Karpas-422 (cell line): ENCODE measurements at regions not wholly inside any gene's neighbourhood (a gene's known extent, or its start where the extent isn't known, plus 50 kb on each side); places are given as distances from the start of the nearest gene placed in this dataset.

ENCODE experiments used
- DNase-seq: peaks from one replicate; pipeline ENCODE4 v3.0.0-alpha.2; 2015
- H2AFZ ChIP-seq: fragments of 200-600 bp; sonication (generic); 2 replicates; pipeline ENCODE4 v1.6.1; 2014; ENCODE audit warnings: antibody characterized with exemption, low read length, mixed read lengths
- H3K27ac ChIP-seq: fragments of 200-600 bp; sonication (generic); 2 replicates; pipeline ENCODE4 v1.5.1; 2014; ENCODE audit warnings: mild to moderate bottlenecking, low read length, moderate library complexity
- H3K27me3 ChIP-seq: fragments of 200-600 bp; sonication (generic); 2 replicates; pipeline ENCODE4 v1.6.1; 2014; ENCODE audit warnings: low read length, mixed read lengths
- H3K36me3 ChIP-seq: fragments of 200-600 bp; sonication (generic); 2 replicates; pipeline ENCODE4 v1.6.1; 2014; ENCODE audit warnings: low read length, mixed read lengths; ENCODE audit not compliant: insufficient read depth
- H3K4me1 ChIP-seq: fragments of 200-600 bp; sonication (generic); 2 replicates; pipeline ENCODE4 v1.6.1; 2014; ENCODE audit warnings: mild to moderate bottlenecking, low read length, mixed read lengths
- H3K4me2 ChIP-seq: fragments of 200-600 bp; sonication (generic); 2 replicates; pipeline ENCODE4 v1.6.1; 2014; ENCODE audit warnings: low read length, low read depth, mild to moderate bottlenecking; ENCODE audit not compliant: poor library complexity, severe bottlenecking
- H3K4me3 ChIP-seq: fragments of 200-600 bp; sonication (generic); 2 replicates; pipeline ENCODE4 v1.5.1; 2014; ENCODE audit warnings: mild to moderate bottlenecking, antibody characterized with exemption, low read length, mixed read lengths
- H3K79me2 ChIP-seq: fragments of 200-600 bp; sonication (generic); 2 replicates; pipeline ENCODE4 v1.6.1; 2014; ENCODE audit warnings: mild to moderate bottlenecking, low read length, mixed read lengths
- H3K9ac ChIP-seq: fragments of 200-600 bp; sonication (generic); 2 replicates; pipeline ENCODE4 v1.6.0; 2014; ENCODE audit warnings: low read length
- H3K9me2 ChIP-seq: fragments of 200-600 bp; sonication (generic), shearing (Covaris generic); replicated peaks from 2 replicates; pipeline ENCODE4 v1.6.0; 2014; ENCODE audit warnings: mild to moderate bottlenecking, low read length, moderate library complexity; ENCODE audit not compliant: insufficient read depth
- H3K9me3 ChIP-seq: fragments of 300-700, 200-600 bp; sonication (generic); 2 replicates; pipeline ENCODE4 v1.6.1; 2014; ENCODE audit warnings: low read length, mixed read lengths
- H4K20me1 ChIP-seq: fragments of 200-600 bp; sonication (generic); 2 replicates; pipeline ENCODE4 v1.6.1; 2014; ENCODE audit warnings: mild to moderate bottlenecking, antibody characterized with exemption, low read length, low read depth; ENCODE audit not compliant: insufficient read depth

GRCh38 chr4:79850626-79851025 is 222.4 kb downstream of the ANTXR2 start:
- Histone ChIP-seq H3K9ac (no peak overlapping the region), H3K4me3 (no peak overlapping the region), H3K9me3 (no peaks in the 10 kb centered on the region), H3K27ac (no peak overlapping the region), H3K27me3 (no peaks in the 10 kb centered on the region), H2AFZ (no peak overlapping the region), H3K79me2 (no peaks in the 10 kb centered on the region), H4K20me1 (no peaks in the 10 kb centered on the region), H3K4me2 (no peak overlapping the region), H3K36me3 (no peaks in the 10 kb centered on the region), H3K9me2 (no peaks in the 10 kb centered on the region), H3K4me1 (no peaks in the 10 kb centered on the region)
- DNase-seq, result no peak

DNA sequence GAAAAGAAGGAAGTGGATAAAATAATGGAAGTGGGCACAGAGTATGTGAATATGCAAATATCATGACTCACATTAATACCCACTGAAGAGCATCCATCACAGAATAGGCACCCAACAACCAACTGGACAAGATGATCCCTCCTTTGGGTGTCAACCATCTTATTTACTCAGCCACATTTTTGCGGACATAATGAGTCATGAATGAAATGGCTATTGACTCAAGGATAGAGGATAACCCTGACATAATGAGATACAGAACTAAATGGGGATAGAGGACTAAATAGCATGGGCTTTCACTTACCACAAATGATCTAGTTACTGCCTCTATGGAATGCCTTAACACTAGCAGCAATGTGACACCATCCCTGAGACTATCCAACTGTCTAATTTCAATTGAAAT is 224.7 kb downstream of the ANTXR2 start:
- H3K36me3 ChIP-seq, result no peaks in the 10 kb centered on the region
- no peak for DNase-seq
- H3K27me3 ChIP-seq, result no peaks in the 10 kb centered on the region
- H3K4me3 ChIP-seq, result no peak overlapping the region
- no peaks in the 10 kb centered on the region for H3K9me3 ChIP-seq
- no peak overlapping the region for H2AFZ ChIP-seq
- H3K9me2 ChIP-seq, result no peaks in the 10 kb centered on the region
- no peak overlapping the region for H3K9ac ChIP-seq
- H3K79me2 ChIP-seq, result no peaks in the 10 kb centered on the region
- no peak overlapping the region for H3K4me2 ChIP-seq
- no peak overlapping the region for H3K27ac ChIP-seq
- no peaks in the 10 kb centered on the region for H4K20me1 ChIP-seq
- no peaks in the 10 kb centered on the region for H3K4me1 ChIP-seq

DNA sequence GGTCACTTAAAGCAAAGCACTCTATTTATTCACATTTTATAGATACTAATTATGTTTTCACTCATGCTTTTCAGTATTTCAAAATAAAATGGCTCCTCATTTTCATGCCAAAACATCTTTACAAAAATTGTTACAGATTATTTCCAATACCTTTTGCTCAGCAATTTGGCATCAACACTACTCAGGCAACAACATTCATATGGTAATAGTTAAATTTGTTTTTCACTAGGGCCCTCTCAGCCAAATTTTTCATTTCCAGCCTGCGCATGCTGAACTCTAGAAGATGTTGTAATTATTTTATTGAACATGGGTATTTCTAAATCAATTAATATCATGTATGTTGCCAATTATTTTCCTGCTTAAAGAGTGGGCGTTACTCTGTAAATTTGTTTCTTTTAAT is 225.6 kb downstream of the ANTXR2 start:
- H3K27me3 ChIP-seq, result no peaks in the 10 kb centered on the region
- H2AFZ ChIP-seq, result no peak overlapping the region
- no peaks in the 10 kb centered on the region for H4K20me1 ChIP-seq
- H3K9me3 ChIP-seq, result no peaks in the 10 kb centered on the region
- H3K27ac ChIP-seq, result no peak overlapping the region
- no peak overlapping the region for H3K4me3 ChIP-seq
- no peak overlapping the region for H3K9ac ChIP-seq
- no peak for DNase-seq
- H3K79me2 ChIP-seq, result no peaks in the 10 kb centered on the region
- H3K9me2 ChIP-seq, result no peaks in the 10 kb centered on the region
- no peak overlapping the region for H3K4me2 ChIP-seq
- no peaks in the 10 kb centered on the region for H3K36me3 ChIP-seq
- no peaks in the 10 kb centered on the region for H3K4me1 ChIP-seq

GRCh38 chr4:79842162-79842561 is 230.9 kb downstream of the ANTXR2 start:
- Histone ChIP-seq H4K20me1 (no peaks in the 10 kb centered on the region), H3K9me3 (no peaks in the 10 kb centered on the region), H3K4me2 (no peak overlapping the region), H3K9ac (no peak overlapping the region), H3K27me3 (no peaks in the 10 kb centered on the region), H3K36me3 (no peaks in the 10 kb centered on the region), H2AFZ (no peak overlapping the region), H3K4me1 (no peaks in the 10 kb centered on the region), H3K79me2 (no peaks in the 10 kb centered on the region), H3K27ac (no peak overlapping the region), H3K9me2 (no peaks in the 10 kb centered on the region), H3K4me3 (no peak overlapping the region)
- DNase-seq, result no peak

GRCh38 chr4:79833857-79834256 is 239.2 kb downstream of the ANTXR2 start:
- Histone ChIP-seq H3K4me1 (no peaks in the 10 kb centered on the region), H4K20me1 (no peaks in the 10 kb centered on the region), H3K4me3 (no peak overlapping the region), H3K36me3 (no peaks in the 10 kb centered on the region), H2AFZ (no peak overlapping the region), H3K9me3 (no peaks in the 10 kb centered on the region), H3K27me3 (no peaks in the 10 kb centered on the region), H3K9ac (no peak overlapping the region), H3K9me2 (no peaks in the 10 kb centered on the region), H3K4me2 (no peak overlapping the region), H3K79me2 (no peaks in the 10 kb centered on the region), H3K27ac (no peak overlapping the region)
- DNase-seq, result no peak

DNA sequence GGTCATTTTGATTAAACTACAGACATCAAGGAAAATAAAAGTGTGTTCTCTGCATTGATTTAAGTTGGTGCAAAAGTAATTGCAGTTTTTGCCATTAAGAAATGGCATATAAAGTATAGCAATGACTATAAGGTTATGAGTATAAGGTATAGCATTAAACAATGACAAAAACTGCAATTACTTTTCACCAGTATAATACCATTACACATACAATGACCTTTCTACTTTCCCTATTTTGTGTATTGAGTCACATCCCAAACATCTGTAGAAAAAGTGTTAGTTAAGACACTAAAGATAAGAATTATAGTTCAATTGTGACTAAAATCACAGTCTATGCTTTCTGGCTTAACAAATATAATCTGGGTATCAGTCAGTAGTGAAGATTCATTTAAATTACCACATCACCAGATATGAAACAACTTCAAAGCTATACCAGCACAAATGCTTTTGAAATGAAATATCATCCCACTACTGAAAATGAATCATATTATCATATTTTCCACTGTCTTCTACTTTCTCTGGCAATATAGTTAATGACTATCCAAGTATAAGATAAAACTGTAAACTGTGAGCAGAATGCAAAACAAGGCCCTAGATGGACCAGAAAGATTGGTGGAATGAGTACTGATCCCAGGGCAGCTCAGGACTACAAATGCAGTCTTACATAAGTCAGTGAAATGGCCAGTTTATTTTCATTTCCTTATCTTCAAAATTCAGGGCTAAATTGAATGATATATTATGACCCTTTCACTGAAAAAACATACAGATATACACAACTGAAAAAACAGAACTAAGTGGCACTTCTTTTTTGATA is 241.1 kb downstream of the ANTXR2 start:
- no peaks in the 10 kb centered on the region for H3K36me3 ChIP-seq
- H4K20me1 ChIP-seq, result no peaks in the 10 kb centered on the region
- H3K9me2 ChIP-seq, result no peaks in the 10 kb centered on the region
- no peaks in the 10 kb centered on the region for H3K9me3 ChIP-seq
- H3K79me2 ChIP-seq, result no peaks in the 10 kb centered on the region
- no peak for DNase-seq
- no peak overlapping the region for H3K4me3 ChIP-seq
- no peaks in the 10 kb centered on the region for H3K27me3 ChIP-seq
- no peak overlapping the region for H3K9ac ChIP-seq
- no peak overlapping the region for H2AFZ ChIP-seq
- H3K27ac ChIP-seq, result no peak overlapping the region
- no peak overlapping the region for H3K4me2 ChIP-seq
- H3K4me1 ChIP-seq, result no peaks in the 10 kb centered on the region

- Histone ChIP-seq H3K4me3 (no peak overlapping the region), H3K9me3 (no peaks in the 10 kb centered on the region), H3K9me2 (no peaks in the 10 kb centered on the region), H3K36me3 (no peaks in the 10 kb centered on the region), H3K27me3 (no peaks in the 10 kb centered on the region), H3K79me2 (no peaks in the 10 kb centered on the region), H2AFZ (no peak overlapping the region), H3K4me1 (no peaks in the 10 kb centered on the region), H3K4me2 (no peak overlapping the region), H4K20me1 (no peaks in the 10 kb centered on the region), H3K9ac (no peak overlapping the region), H3K27ac (no peak overlapping the region)
- no peak for DNase-seq
These were observed 241.9 kb downstream of the ANTXR2 start for GRCh38 chr4:79831119-79831528.

DNA sequence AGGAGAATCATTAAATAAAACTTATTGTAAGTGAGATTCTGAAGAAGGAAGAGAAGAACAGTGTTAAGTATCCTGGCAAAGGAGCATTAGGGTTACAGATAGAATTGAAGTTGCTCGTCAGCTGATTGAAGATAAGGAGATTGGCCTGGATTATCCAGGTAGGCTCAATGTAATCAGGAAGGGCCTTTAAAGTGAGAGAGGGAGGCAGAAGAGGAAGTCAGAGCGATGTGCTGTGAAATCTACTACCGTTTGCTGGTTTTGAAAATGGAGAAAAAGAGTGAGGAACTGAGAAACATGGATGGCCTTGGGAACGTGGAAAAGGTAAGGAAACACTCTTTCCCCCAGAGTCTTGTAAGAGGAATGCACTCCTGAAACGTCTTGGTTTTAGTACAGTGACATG is 245.7 kb downstream of the ANTXR2 start:
- H3K9ac ChIP-seq, result no peak overlapping the region
- DNase-seq, result no peak
- H3K4me2 ChIP-seq, result no peak overlapping the region
- H4K20me1 ChIP-seq, result no peaks in the 10 kb centered on the region
- no peak overlapping the region for H3K27ac ChIP-seq
- H3K27me3 ChIP-seq, result no peaks in the 10 kb centered on the region
- no peak overlapping the region for H2AFZ ChIP-seq
- no peaks in the 10 kb centered on the region for H3K9me3 ChIP-seq
- no peaks in the 10 kb centered on the region for H3K36me3 ChIP-seq
- H3K4me1 ChIP-seq, result no peaks in the 10 kb centered on the region
- H3K4me3 ChIP-seq, result no peak overlapping the region
- no peaks in the 10 kb centered on the region for H3K79me2 ChIP-seq
- no peaks in the 10 kb centered on the region for H3K9me2 ChIP-seq
